ENCODE measurements at regions not wholly inside any gene's neighbourhood (a gene's known extent, or its start where the extent isn't known, plus 50 kb on each side); places are given as distances from the start of the nearest gene placed in this dataset.

DNA sequence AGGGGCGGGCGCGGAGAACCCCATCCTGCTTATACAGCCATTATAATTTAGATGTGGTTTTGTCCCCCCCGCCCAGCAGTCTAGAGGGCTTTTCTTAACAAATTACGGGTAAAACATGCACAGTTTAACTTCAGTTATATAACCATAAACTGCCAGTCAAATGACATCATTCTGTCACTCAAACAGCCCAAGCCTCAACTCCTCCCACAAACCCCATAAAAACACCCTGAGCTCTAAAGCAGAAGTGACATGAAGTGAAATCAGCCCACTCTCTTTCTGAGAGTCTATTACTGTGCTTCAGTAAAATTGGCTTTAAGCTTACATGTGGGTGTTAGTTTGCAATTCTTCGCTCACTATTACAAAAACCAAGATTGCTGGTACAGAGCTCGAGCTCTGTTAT is 705.1 kb upstream of the GCFC2 start:
- H3K4me3 ChIP-seq (ENCODE audit: low read length): no peak overlapping the region

DNA sequence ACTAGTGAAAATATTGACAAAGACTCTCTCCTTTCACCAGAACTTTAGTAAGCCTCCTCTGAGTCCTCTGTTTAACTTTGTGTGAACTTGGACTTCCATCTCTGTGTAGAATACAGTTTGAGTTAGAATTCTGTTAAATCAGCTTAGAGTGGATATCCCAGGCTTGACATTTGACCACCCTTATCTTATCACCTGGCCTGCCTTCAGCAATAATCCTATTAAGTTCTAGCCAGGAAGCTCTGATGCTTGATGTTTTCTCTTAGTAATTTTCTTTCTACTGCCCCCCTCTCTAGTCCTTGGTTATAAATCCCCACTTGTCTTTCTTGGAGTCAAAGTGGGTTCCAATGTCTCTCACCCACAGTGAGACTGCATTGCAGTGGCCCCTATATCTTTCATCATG is 702.7 kb upstream of the GCFC2 start:
- Histone ChIP-seq H3K79me2 (ENCODE audit: control insufficient read depth, low read length) (no peaks in the 10 kb centered on the region), H3F3A (ENCODE audit: control insufficient read depth, insufficient read depth) (no peaks in the 10 kb centered on the region), H3K4me3 (ENCODE audit: low read length) (no peak overlapping the region), H3K27ac (ENCODE audit: low read depth, low read length) (no peak overlapping the region), H3K27me3 (ENCODE audit: control insufficient read depth, low read length) (no peaks in the 10 kb centered on the region), H3K4me1 (ENCODE audit: control insufficient read depth, low read length) (no peaks in the 10 kb centered on the region), H3K9me3 (ENCODE audit: control insufficient read depth, insufficient read depth, low read length) (no peaks in the 10 kb centered on the region), H4K20me1 (ENCODE audit: control insufficient read depth, insufficient read depth, low read depth, low read length) (no peaks in the 10 kb centered on the region), H3K36me3 (ENCODE audit: control insufficient read depth, low read length) (no peaks in the 10 kb centered on the region), H3K9me2 (replicated peaks; ENCODE audit: control insufficient read depth, low read length) (no peaks in the 10 kb centered on the region), H3K4me2 (ENCODE audit: low read length) (no peak overlapping the region)
- TF ChIP-seq EZH2phosphoT487 (IDR thresholded peaks at IDR 0.05; ENCODE audit: borderline replicate concordance, low read length): no peak
- TF ChIP-seq, protein P1, sequence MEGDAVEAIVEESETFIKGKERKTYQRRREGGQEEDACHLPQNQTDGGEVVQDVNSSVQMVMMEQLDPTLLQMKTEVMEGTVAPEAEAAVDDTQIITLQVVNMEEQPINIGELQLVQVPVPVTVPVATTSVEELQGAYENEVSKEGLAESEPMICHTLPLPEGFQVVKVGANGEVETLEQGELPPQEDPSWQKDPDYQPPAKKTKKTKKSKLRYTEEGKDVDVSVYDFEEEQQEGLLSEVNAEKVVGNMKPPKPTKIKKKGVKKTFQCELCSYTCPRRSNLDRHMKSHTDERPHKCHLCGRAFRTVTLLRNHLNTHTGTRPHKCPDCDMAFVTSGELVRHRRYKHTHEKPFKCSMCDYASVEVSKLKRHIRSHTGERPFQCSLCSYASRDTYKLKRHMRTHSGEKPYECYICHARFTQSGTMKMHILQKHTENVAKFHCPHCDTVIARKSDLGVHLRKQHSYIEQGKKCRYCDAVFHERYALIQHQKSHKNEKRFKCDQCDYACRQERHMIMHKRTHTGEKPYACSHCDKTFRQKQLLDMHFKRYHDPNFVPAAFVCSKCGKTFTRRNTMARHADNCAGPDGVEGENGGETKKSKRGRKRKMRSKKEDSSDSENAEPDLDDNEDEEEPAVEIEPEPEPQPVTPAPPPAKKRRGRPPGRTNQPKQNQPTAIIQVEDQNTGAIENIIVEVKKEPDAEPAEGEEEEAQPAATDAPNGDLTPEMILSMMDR (IDR thresholded peaks at IDR 0.05; ENCODE audit: low read depth, low read length, poor library complexity, severe bottlenecking): no peak

More for the DNA sequence above, 705.1 kb upstream of the GCFC2 start:
- Histone ChIP-seq H3K36me3 (ENCODE audit: control insufficient read depth, low read length) (no peaks in the 10 kb centered on the region), H3F3A (ENCODE audit: control insufficient read depth, insufficient read depth) (no peaks in the 10 kb centered on the region), H3K27me3 (ENCODE audit: control insufficient read depth, low read length) (no peaks in the 10 kb centered on the region), H4K20me1 (ENCODE audit: control insufficient read depth, insufficient read depth, low read depth, low read length) (no peaks in the 10 kb centered on the region), H3K79me2 (ENCODE audit: control insufficient read depth, low read length) (no peaks in the 10 kb centered on the region), H3K4me1 (ENCODE audit: control insufficient read depth, low read length) (no peaks in the 10 kb centered on the region), H3K9me3 (ENCODE audit: control insufficient read depth, insufficient read depth, low read length) (no peaks in the 10 kb centered on the region), H3K27ac (ENCODE audit: low read depth, low read length) (no peak overlapping the region), H3K9me2 (replicated peaks; ENCODE audit: control insufficient read depth, low read length) (no peaks in the 10 kb centered on the region), H3K4me2 (ENCODE audit: low read length) (no peak overlapping the region)
- TF ChIP-seq, protein P1 (IDR thresholded peaks at IDR 0.05; ENCODE audit: low read depth, low read length, poor library complexity, severe bottlenecking): no peak
- TF ChIP-seq EZH2phosphoT487 (IDR thresholded peaks at IDR 0.05; ENCODE audit: borderline replicate concordance, low read length): no peak

DNA sequence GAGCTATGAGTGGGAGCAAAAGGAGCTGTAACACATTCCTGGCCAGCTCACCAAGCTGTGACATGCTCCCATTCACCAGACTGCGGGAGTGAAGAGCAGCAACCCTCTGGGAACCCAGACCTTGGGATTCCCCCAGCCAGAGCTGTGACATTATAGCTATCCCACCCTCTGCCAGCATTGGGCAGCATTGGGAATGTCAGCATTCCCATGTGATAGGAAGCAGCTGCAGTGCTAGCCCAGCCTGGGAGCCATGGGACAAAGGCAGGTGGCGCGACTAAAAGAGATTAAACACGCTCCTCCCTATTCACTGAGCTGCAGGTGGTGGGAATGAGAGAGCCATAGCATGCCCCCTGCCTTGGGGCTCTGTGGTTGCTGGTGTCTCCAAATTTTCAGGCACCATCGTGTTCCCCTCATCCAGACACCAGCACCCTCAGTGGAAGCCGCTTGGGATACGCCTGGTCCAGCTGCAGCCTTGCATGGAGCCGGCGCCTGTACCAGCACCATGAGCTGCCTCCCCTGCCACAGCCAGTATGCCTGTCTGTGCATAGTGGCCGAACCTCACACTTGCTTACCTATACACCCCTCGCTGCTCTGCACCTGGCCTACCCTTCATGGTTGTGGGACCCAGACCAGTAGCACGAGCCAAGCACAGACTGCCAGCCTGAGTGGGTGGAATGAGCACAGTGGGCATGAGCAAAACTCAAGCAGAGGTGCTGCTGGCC is 695.6 kb upstream of the GCFC2 start:
- no peaks in the 10 kb centered on the region for H3K27me3 ChIP-seq (ENCODE audit: control insufficient read depth, low read length)
- H3K9me3 ChIP-seq (ENCODE audit: control insufficient read depth, insufficient read depth, low read length): peaks cover 9% of the 10 kb centered on the region; the same call in 1 of the 2 replicates
- H3K36me3 ChIP-seq (ENCODE audit: control insufficient read depth, low read length): no peaks in the 10 kb centered on the region
- no peaks in the 10 kb centered on the region for H3K4me1 ChIP-seq (ENCODE audit: control insufficient read depth, low read length)
- H3K9me2 ChIP-seq (replicated peaks; ENCODE audit: control insufficient read depth, low read length): no peaks in the 10 kb centered on the region
- H3K27ac ChIP-seq (ENCODE audit: low read depth, low read length): no peak overlapping the region
- H3K79me2 ChIP-seq (ENCODE audit: control insufficient read depth, low read length): no peaks in the 10 kb centered on the region
- no peak overlapping the region for H3K4me2 ChIP-seq (ENCODE audit: low read length)
- no peak for TF ChIP-seq EZH2phosphoT487 (IDR thresholded peaks at IDR 0.05; ENCODE audit: borderline replicate concordance, low read length)
- TF ChIP-seq, protein P1 (IDR thresholded peaks at IDR 0.05; ENCODE audit: low read depth, low read length, poor library complexity, severe bottlenecking): no peak
- no peaks in the 10 kb centered on the region for H4K20me1 ChIP-seq (ENCODE audit: control insufficient read depth, insufficient read depth, low read depth, low read length)
- no peak overlapping the region for H3K4me3 ChIP-seq (ENCODE audit: low read length)
- H3F3A ChIP-seq (ENCODE audit: control insufficient read depth, insufficient read depth): no peaks in the 10 kb centered on the region
